Putamen (tissue), 1 donor: ENCODE measurements at regions not wholly inside any gene's neighbourhood (a gene's known extent, or its start where the extent isn't known, plus 50 kb on each side); places are given as distances from the start of the nearest gene placed in this dataset.
"Not testable (repeated sequence)": the region's sequence is repeated elsewhere in the genome, so short reads cannot be mapped to it uniquely, and the experiment has no call there.

Source experiments
- DNase-seq: peaks from one replicate; pipeline ENCODE4 v3.0.0-alpha.2; 2016; ENCODE audit warnings: low spot score

- no peak for DNase-seq
Observed at GRCh38 chr4:84220990-84221389, 278.1 kb downstream of the NKX6-1 start.

DNA sequence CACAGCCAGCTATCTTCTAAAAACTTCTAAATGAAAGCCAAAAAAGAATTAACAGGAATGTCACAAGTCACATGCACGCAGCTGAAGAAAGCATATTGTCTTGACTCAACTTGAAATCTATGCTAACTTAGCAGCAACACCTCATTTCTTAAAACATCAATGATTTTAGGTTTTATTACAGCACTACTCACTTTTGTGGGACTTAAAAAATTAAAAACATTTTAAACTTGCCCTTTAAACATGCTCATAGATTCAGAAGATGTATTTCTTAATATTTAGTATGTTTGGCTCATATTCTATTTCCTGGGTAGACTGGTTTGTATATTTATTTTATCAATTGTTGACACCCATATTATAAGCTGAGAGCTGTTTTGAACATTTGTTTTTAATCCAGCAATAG, 279.4 kb downstream of the NKX6-1 start:
- DNase-seq: no peak

GRCh38 chr4:84218031-84218430, 281.1 kb downstream of the NKX6-1 start:
- DNase-seq: no peak

- DNase-seq: no peak
Observed at GRCh38 chr4:84215217-84215616, 283.9 kb downstream of the NKX6-1 start.

GRCh38 chr4:84206226-84206625, 292.9 kb downstream of the NKX6-1 start:
- not testable (repeated sequence) for DNase-seq

GRCh38 chr4:84189144-84189543, 309.9 kb downstream of the NKX6-1 start:
- DNase-seq: no peak

DNA sequence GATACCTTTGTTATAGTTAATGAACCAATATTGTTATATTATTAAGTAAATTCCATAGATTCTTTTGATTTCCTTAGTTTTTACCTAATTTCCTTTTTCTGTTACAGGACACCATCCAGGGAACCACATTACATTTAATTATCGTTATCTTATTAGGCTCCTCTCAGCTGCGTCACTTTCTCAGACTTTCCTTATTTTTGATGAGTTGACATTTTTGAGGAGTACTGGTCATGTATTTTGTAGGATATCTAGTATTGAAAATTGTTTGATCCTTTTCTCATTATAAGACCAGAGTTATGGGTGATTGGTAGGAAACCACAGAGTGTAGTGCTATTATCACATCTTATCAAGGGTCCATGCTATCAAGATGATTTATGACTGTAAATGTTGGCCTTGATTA, 319.7 kb downstream of the NKX6-1 start:
- no peak for DNase-seq

DNA sequence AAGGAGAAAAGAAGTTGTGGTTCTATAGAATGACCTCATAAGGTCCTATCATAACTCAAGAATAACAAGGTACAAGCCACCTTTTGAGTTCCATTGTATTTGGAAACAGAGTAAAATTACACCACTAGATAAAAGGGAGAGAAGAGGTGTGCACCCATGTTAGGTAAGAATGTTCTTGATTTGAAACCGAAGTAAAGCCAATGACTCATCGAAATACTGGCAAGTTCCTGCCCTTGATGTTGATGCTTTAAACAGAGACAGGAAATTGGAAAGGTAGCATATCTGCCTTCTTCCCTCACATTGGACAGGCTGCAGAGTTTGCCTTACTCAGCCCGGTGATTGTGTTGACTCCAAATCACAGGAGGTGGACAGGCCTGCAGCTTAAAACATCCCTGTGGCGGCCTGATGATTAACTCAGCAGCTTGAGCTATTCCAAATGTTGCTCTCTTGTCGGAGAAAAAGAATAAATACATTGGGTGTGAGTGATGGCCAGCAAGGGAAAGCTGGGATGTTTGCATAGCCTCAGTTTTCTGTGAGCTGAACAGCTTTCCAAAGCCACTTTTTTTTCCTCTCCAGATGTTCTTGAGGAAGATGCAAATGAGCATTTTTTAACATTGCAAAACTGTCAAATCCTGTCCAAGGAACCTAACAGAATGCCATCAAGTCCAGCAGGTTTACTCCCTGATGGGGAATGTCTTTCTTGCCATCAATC, 321.1 kb downstream of the NKX6-1 start:
- no peak for DNase-seq

DNA sequence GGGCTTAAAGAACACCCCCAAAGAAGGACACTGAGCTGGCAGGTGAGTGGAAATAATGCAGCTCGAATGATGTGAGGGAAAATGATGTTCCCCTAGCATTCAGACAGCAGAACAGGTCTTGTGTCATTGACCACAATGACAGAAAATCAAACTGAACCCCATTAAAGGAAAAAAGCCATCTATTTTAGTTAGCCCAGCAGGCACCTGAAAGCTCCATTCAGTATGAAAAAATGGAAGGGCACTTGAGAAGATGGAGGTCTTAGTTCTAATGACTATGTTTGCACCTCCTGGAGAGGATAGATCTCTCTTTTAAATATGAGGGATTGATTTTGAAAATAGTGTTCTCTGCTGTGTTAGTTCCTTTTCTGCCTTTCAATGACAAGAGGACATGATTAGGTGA, 323.1 kb downstream of the NKX6-1 start:
- no peak for DNase-seq

- DNase-seq: no peak
Observed at GRCh38 chr4:84171871-84172270, 327.2 kb downstream of the NKX6-1 start.

DNA sequence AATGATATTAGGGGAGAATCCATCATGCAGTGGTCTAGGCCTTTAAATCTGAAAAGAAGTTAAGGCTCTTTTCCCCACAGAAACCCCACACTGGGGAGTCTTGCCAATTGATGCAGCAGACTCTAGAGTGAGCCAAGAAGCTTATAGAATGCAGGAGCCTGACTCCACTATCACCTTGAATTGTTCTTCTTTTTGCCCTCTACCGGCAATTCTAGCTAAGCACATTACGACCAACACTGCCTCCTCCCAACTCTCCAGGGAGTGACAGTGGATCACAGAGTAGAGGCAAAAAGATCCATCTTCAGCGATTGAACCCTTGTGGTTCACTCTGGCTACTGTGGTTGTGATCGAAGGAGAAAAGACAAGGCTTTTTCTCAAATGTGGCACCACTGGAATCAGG, 331.5 kb downstream of the NKX6-1 start:
- no peak for DNase-seq

GRCh38 chr4:84167093-84167492, 332.0 kb downstream of the NKX6-1 start:
- DNase-seq: no peak

- no peak for DNase-seq
Observed at GRCh38 chr4:84166486-84166885, 332.6 kb downstream of the NKX6-1 start.

DNA sequence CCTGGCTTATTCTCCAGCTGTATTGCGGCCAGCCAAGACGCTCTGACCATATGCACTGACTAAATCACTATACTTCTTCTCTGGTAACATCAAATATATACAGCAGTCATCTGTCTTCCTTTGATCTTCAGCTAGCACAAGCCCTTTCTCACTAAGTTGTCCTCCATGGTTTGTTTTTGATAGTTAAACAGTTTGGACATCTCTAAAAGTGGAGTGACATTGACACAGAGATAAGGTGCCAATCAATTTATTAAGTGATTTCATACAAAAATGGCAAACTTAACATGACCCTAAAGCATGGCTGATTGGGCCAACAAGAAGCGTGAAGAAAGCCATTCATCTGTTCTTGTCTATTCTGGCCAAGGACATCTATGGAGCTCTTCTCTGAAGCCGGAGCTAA, 334.9 kb downstream of the NKX6-1 start:
- no peak for DNase-seq

DNA sequence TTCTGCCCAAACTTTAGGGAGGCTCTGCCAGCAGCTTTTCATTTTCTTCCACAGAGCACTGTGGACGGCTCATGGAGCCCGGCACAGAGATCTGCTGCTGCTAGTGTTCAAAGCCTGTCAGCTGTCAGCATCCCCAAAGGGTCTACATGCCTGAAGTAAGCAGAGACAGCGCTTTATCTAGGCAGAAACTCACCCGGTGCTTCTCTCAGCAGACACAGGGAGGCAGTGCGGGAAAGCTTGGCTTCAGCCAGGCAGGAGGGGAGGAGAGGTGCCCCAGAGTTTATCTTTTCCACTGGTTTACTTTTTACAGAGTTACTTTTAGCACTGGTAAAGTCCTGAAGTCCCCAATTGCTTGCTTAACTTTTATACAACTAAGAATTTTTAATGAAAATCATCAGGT, 339.3 kb downstream of the NKX6-1 start:
- DNase-seq: no peak

- no peak for DNase-seq
Observed at GRCh38 chr4:84158670-84159069, 340.4 kb downstream of the NKX6-1 start.

- DNase-seq: no peak
Observed at GRCh38 chr4:84151574-84151973, 347.5 kb downstream of the NKX6-1 start.

- no peak for DNase-seq
Observed at GRCh38 chr4:84150177-84150576, 348.9 kb downstream of the NKX6-1 start.

DNA sequence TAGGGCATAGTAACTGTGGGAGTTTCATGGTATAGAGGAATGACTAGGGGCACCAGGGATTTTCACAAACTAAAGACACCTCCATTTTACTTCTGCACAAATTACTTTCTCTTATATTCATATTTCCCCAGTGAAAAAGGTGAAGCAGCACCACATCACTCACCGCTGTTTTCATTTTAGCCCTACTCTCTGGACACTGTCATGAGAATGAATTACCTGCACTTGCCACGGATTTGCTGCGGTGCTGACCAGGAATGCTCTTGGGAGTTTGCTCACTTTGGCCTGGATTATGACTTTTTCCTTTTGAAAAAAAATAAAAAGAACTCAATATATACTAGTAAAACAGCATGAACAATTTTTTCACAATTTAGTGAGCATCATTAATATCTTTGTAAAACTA, 351.3 kb downstream of the NKX6-1 start:
- no peak for DNase-seq

DNA sequence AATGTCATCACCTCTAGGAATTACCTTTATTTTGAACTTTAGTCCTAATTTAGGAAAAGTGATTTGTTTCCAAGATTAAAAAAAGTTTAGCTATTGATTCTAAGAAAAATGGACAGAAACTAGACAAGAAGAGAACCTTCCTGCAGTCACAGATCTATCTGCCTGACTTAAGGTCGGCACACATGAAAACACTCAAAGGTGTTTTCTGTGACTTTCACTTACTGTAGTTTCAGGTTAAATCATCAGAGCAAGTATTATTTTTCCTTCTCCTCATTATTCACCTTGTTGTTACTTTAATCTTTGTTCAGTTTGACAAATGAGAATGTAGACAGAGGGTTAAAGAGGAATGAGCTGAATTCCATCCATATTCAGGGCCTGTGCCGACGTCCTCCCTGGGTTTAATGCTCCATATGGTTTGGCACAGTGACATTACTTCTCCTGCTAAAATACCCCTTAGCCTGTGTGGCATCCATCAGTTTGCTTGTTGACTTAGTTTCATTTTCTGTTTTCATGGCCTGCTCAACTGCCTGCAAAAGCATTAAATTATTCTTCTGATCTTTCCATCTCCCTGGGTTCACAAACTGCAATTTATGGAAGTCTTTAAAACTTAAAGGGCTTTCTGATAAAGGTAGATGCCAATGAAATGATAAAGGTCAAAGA, 352.7 kb downstream of the NKX6-1 start:
- no peak for DNase-seq

- DNase-seq: no peak
Observed at GRCh38 chr4:84145176-84145575, 353.9 kb downstream of the NKX6-1 start.

DNA sequence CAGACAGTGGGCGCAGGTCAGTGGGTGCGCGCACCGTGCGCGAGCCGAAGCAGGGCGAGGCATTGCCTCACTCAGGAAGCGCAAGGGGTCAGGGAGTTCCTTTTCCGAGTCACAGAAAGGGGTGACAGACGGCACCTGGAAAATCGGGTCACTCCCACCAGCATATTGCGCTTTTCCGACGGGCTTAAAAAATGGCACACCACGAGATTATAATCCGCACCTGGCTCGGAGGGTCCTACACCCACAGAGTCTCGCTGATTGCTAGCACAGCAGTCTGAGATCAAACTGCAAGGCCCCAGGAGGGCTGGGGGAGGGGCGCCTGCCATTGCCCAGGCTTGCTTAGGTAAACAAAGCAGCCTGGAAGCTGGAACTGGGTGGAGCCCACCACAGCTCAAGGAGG, 372.2 kb downstream of the NKX6-1 start:
- not testable (repeated sequence) for DNase-seq

DNA sequence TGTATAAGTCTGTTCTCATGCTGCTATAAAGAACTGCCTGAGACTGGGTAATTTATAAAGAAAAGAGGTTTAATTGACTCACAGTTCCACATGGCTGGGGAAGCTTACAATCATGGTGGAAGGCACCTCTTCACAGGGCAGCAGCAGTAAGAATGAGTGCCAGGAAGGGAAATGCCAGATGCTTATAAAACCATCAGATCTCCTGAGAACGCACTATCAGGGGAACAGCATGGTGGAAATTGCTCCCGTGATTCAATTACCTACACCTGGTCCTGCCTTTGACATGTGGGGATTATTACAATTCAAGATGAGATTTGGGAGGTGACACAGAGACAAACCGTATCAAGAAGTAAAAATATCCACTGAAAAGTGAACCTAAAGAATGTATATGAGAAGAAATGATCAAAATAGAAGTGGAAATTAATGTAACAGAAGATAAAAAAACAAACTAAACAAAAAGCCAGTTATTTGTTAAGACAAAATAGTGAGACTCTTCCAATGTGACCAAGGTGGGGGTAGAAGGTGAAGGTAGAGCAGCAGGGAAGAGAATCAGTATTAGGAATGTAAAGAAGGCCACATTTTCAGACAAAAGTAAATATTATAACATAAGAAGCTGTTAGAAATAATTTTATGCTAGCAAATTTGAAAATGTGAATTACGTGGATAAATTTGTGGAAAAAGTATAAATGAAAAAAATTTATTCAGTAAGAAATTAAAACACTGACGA, 372.9 kb downstream of the NKX6-1 start:
- DNase-seq: no peak
